NB4 (cell line): ENCODE measurements at regions not wholly inside any gene's neighbourhood (a gene's known extent, or its start where the extent isn't known, plus 50 kb on each side); places are given as distances from the start of the nearest gene placed in this dataset.

Experiments
- DNase-seq: peaks from one replicate; pipeline ENCODE4 v3.0.0; 2010; ENCODE audit warnings: low read depth
- H3K4me3 ChIP-seq: one replicate; pipeline ENCODE4 v1.5.1; 2011; ENCODE audit warnings: mild to moderate bottlenecking, low read depth, low read length, moderate library complexity
- MAX ChIP-seq: IDR thresholded peaks from 2 replicates; pipeline ENCODE4 v1.6.1; 2011; ENCODE audit warnings: low read depth, low read length
- MYC ChIP-seq: IDR thresholded peaks from 2 replicates; pipeline ENCODE4 v1.6.1; 2011; ENCODE audit warnings: low read depth, low read length
- POLR2A ChIP-seq: IDR thresholded peaks from 2 replicates; pipeline ENCODE4 v1.6.1; 2011; ENCODE audit warnings: mild to moderate bottlenecking; ENCODE audit not compliant: insufficient read length; ENCODE audit errors: extremely low read depth
- TF ChIP-seq, protein P1 (sequence below): IDR thresholded peaks from one replicate; pipeline ENCODE4 v1.5.1; 2012; ENCODE audit warnings: low read depth, low read length

- H3K4me3 ChIP-seq, result no peak overlapping the region
- no peak for DNase-seq
- no peak for TF ChIP-seq MYC
- TF ChIP-seq, protein P1, sequence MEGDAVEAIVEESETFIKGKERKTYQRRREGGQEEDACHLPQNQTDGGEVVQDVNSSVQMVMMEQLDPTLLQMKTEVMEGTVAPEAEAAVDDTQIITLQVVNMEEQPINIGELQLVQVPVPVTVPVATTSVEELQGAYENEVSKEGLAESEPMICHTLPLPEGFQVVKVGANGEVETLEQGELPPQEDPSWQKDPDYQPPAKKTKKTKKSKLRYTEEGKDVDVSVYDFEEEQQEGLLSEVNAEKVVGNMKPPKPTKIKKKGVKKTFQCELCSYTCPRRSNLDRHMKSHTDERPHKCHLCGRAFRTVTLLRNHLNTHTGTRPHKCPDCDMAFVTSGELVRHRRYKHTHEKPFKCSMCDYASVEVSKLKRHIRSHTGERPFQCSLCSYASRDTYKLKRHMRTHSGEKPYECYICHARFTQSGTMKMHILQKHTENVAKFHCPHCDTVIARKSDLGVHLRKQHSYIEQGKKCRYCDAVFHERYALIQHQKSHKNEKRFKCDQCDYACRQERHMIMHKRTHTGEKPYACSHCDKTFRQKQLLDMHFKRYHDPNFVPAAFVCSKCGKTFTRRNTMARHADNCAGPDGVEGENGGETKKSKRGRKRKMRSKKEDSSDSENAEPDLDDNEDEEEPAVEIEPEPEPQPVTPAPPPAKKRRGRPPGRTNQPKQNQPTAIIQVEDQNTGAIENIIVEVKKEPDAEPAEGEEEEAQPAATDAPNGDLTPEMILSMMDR, result no peak
- TF ChIP-seq MAX, result no peak
- no peak for TF ChIP-seq POLR2A
Measured at GRCh38 chr1:8267307-8267706, 50.6 kb upstream of the SLC45A1 start.

GRCh38 chr1:8266436-8267165, 51.3 kb upstream of the SLC45A1 start:
- TF ChIP-seq MYC (no peak), MAX (no peak), POLR2A (no peak)
- TF ChIP-seq, protein P1, result no peak
- no peak for DNase-seq
- no peak overlapping the region for H3K4me3 ChIP-seq

- no peak for DNase-seq
- no peak for TF ChIP-seq POLR2A
- TF ChIP-seq MYC, result no peak
- TF ChIP-seq, protein P1, result no peak
- TF ChIP-seq MAX, result no peak
- H3K4me3 ChIP-seq, result no peak overlapping the region
Measured at GRCh38 chr1:8263791-8264190, 54.1 kb upstream of the SLC45A1 start.

GRCh38 chr1:8261398-8261762, 56.5 kb upstream of the SLC45A1 start:
- TF ChIP-seq, protein P1, result no peak
- no peak for TF ChIP-seq POLR2A
- TF ChIP-seq MYC, result no peak
- no peak for TF ChIP-seq MAX
- DNase-seq, result no peak
- H3K4me3 ChIP-seq, result no peak overlapping the region

DNA sequence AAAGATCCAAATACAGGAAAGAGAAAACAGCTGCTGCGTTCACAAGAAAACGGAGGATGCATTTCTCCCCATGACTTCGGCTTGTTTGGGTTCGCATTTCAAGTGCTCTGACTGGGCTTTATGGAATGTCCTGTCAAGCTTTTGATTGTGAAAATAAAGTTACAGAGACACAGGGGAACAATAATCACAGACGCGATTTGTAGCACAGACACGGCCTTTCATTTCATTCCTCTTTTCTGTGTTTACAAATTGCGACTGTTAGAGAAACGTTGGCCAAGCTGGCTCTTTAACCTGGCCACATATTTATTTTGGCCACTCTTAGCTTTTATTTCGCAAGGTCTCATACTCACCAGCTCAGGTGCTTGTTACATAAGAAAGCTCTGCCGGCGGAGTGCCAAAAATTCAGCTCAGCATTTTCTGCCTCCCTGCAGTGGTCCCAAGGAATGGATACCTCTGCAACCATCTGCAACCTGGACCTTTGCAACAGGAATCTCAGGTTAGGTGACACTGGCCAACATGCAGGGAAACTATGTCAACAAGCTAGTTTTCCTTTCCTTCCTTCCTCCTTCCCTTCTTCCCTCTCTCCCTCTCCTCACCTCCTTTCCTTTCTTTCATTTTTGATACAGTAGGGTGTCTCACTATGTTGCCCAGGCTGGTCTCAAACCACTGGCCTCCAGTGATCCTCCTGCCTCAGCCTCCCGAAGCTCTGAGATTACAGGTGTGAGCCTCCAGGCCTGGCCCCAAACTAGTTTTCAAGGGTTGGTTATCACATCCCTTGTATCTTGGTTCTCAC, 58.2 kb upstream of the SLC45A1 start:
- H3K4me3 ChIP-seq, result no peak overlapping the region
- DNase-seq, result no peak
- TF ChIP-seq MYC (no peak), POLR2A (no peak), MAX (no peak)
- TF ChIP-seq, protein P1, result no peak
